SK-N-SH treated with all-trans-retinoic acid at 6 μM for 48 hours (cell line): ENCODE measurements at regions not wholly inside any gene's neighbourhood (a gene's known extent, or its start where the extent isn't known, plus 50 kb on each side); places are given as distances from the start of the nearest gene placed in this dataset.

Experiments used
- ARNTL ChIP-seq: fragments of 450-650 bp; formaldehyde crosslinking; IDR thresholded peaks from 2 replicates; pipeline ENCODE4 v1.5.0; 2020; ENCODE audit warnings: low read depth, mild to moderate bottlenecking, moderate library complexity, borderline replicate concordance
- BACH2 ChIP-seq: fragments of 250-450 bp; sonication (Bioruptor Pico); IDR thresholded peaks from 2 replicates; pipeline ENCODE4 v1.9.0; 2021; ENCODE audit warnings: mild to moderate bottlenecking, borderline replicate concordance
- CSDC2 ChIP-seq: fragments of 250-450 bp; sonication (Bioruptor Pico); IDR thresholded peaks from 2 replicates; pipeline ENCODE4 v1.5.0; 2020; ENCODE audit warnings: mild to moderate bottlenecking, moderate library complexity
- ZC3H10 ChIP-seq: fragments of 250-450 bp; sonication (Bioruptor Pico); IDR thresholded peaks from 2 replicates; pipeline ENCODE4 v1.5.1; 2021; ENCODE audit warnings: mild to moderate bottlenecking, moderate library complexity
- ZFP3 ChIP-seq: fragments of 250-450 bp; sonication (Bioruptor Pico); IDR thresholded peaks from 2 replicates; pipeline ENCODE4 v1.5.0; 2020; ENCODE audit warnings: mild to moderate bottlenecking, moderate library complexity
- ZFP30 ChIP-seq: fragments of 450-650 bp; formaldehyde crosslinking; IDR thresholded peaks from 2 replicates; pipeline ENCODE4 v1.5.0; 2022; ENCODE audit warnings: mild to moderate bottlenecking, moderate library complexity
- ZNF8 ChIP-seq: fragments of 450-650 bp; formaldehyde crosslinking; IDR thresholded peaks from 2 replicates; pipeline ENCODE4 v1.5.0; 2020; ENCODE audit warnings: mild to moderate bottlenecking, moderate library complexity
- TF ChIP-seq, protein P1 (sequence below): fragments of 250-450 bp; sonication (Bioruptor Pico); IDR thresholded peaks from 2 replicates; pipeline ENCODE4 v1.5.0; 2020; ENCODE audit warnings: mild to moderate bottlenecking, moderate library complexity
- TF ChIP-seq, protein P2 (sequence below): fragments of 250-450 bp; sonication (Bioruptor Pico); IDR thresholded peaks from 2 replicates; pipeline ENCODE4 v1.5.1; 2020; ENCODE audit warnings: low read depth, mild to moderate bottlenecking, moderate library complexity

DNA sequence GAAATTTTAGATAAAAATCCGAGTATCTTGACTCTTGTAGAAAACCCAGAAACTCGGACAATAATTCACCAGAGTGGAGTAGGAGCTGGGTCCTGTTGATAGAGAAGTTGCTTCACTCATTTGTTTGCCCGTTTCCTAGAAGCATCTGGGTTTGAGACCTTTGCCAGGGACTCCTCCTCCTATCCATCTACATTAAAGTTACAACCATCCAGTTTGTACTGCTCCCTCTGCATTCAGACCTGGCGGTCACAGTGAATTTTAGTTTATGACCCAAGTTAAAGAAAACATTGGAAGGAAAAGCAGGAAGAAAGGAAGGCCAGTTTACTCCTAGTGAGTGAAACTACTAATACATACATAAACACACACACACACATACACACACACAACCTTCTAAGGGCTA lies 64.6 kb downstream of the CLDN17 start:
- TF ChIP-seq CSDC2 (no peak), ZFP3 (CRISPR knock-in tag) (no peak), ZNF8 (CRISPR knock-in tag) (no peak), BACH2 (CRISPR knock-in tag) (no peak), ZC3H10 (CRISPR knock-in tag) (no peak), ZFP30 (no peak), ARNTL (CRISPR knock-in tag) (no peak)
- TF ChIP-seq, protein P1, sequence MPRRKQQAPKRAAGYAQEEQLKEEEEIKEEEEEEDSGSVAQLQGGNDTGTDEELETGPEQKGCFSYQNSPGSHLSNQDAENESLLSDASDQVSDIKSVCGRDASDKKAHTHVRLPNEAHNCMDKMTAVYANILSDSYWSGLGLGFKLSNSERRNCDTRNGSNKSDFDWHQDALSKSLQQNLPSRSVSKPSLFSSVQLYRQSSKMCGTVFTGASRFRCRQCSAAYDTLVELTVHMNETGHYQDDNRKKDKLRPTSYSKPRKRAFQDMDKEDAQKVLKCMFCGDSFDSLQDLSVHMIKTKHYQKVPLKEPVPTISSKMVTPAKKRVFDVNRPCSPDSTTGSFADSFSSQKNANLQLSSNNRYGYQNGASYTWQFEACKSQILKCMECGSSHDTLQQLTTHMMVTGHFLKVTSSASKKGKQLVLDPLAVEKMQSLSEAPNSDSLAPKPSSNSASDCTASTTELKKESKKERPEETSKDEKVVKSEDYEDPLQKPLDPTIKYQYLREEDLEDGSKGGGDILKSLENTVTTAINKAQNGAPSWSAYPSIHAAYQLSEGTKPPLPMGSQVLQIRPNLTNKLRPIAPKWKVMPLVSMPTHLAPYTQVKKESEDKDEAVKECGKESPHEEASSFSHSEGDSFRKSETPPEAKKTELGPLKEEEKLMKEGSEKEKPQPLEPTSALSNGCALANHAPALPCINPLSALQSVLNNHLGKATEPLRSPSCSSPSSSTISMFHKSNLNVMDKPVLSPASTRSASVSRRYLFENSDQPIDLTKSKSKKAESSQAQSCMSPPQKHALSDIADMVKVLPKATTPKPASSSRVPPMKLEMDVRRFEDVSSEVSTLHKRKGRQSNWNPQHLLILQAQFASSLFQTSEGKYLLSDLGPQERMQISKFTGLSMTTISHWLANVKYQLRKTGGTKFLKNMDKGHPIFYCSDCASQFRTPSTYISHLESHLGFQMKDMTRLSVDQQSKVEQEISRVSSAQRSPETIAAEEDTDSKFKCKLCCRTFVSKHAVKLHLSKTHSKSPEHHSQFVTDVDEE (CRISPR knock-in tag), result no peak
- TF ChIP-seq, protein P2, sequence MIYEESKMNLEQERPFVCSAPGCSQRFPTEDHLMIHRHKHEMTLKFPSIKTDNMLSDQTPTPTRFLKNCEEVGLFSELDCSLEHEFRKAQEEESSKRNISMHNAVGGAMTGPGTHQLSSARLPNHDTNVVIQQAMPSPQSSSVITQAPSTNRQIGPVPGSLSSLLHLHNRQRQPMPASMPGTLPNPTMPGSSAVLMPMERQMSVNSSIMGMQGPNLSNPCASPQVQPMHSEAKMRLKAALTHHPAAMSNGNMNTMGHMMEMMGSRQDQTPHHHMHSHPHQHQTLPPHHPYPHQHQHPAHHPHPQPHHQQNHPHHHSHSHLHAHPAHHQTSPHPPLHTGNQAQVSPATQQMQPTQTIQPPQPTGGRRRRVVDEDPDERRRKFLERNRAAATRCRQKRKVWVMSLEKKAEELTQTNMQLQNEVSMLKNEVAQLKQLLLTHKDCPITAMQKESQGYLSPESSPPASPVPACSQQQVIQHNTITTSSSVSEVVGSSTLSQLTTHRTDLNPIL (CRISPR knock-in tag), result no peak
